ENCODE measurements at regions not wholly inside any gene's neighbourhood (a gene's known extent, or its start where the extent isn't known, plus 50 kb on each side); places are given as distances from the start of the nearest gene placed in this dataset.

DNA sequence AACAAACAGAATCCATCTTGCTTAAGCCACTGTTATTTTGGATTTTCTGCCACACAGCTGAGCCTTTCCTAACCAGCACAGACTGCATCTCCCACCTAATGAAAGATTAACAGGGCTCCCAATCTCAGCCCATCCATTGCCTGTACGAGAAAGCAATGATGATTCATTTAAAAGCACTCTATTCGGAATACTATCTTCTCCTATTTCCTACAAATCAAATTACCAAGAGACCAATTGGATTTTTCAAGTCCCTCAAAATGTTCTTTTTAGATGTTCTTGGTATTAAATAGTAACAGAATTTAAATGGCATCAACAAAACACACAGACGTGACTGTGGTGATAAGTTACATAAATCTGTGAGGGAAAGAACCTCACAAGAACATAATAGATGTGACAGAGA is 324.1 kb downstream of the AGTPBP1 start:
- H3K27me3 Mint-ChIP-seq, result no peaks in the 10 kb centered on the region
- no peaks in the 10 kb centered on the region for H3K36me3 Mint-ChIP-seq (ENCODE audit: low read depth)
- H3K27ac Mint-ChIP-seq, result no peak overlapping the region
- no peaks in the 10 kb centered on the region for H3K9me3 Mint-ChIP-seq
- intact Hi-C loops (cut with micrococcal nuclease), result no loop called here
- POLR2A ChIA-PET, result no interaction called here
- no peak for DNase-seq
- CTCF ChIA-PET, result no interaction called here
- H3K4me3 Mint-ChIP-seq, result no peak overlapping the region
- H3K4me1 Mint-ChIP-seq, result no peaks in the 10 kb centered on the region
- no peak for ATAC-seq (ENCODE audit: low read depth)
- TF ChIP-seq, protein P1, sequence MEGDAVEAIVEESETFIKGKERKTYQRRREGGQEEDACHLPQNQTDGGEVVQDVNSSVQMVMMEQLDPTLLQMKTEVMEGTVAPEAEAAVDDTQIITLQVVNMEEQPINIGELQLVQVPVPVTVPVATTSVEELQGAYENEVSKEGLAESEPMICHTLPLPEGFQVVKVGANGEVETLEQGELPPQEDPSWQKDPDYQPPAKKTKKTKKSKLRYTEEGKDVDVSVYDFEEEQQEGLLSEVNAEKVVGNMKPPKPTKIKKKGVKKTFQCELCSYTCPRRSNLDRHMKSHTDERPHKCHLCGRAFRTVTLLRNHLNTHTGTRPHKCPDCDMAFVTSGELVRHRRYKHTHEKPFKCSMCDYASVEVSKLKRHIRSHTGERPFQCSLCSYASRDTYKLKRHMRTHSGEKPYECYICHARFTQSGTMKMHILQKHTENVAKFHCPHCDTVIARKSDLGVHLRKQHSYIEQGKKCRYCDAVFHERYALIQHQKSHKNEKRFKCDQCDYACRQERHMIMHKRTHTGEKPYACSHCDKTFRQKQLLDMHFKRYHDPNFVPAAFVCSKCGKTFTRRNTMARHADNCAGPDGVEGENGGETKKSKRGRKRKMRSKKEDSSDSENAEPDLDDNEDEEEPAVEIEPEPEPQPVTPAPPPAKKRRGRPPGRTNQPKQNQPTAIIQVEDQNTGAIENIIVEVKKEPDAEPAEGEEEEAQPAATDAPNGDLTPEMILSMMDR (IDR thresholded peaks at IDR 0.05), result no peak

DNA sequence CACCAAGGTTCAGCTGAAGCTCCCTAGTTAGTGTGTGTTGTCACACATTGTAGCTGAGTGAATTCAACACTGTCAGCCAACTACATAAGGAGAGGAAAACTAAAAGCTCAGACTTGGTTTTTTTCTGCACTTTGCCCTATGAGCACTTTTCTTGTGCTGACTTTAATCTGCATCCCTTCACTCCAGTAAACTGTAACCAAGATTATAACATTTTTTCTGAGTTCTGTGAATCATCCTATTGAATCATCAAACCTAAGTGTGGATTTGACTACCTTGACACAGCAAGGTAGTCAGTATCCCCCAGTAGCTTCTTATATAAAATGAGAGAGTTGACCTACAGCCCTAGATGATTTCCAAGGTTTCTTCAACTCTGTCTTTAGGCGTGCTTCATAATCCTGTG is 325.0 kb downstream of the AGTPBP1 start:
- intact Hi-C loops (cut with micrococcal nuclease), result no loop called here
- CTCF ChIA-PET, result no interaction called here
- Mint-ChIP-seq H3K27ac (no peak overlapping the region), H3K4me1 (no peaks in the 10 kb centered on the region), H3K36me3 (ENCODE audit: low read depth) (no peaks in the 10 kb centered on the region), H3K9me3 (no peaks in the 10 kb centered on the region), H3K27me3 (no peaks in the 10 kb centered on the region), H3K4me3 (no peak overlapping the region)
- TF ChIP-seq, protein P1 (IDR thresholded peaks at IDR 0.05), result no peak
- no peak for ATAC-seq (ENCODE audit: low read depth)
- POLR2A ChIA-PET, result no interaction called here
- DNase-seq, result no peak

DNA sequence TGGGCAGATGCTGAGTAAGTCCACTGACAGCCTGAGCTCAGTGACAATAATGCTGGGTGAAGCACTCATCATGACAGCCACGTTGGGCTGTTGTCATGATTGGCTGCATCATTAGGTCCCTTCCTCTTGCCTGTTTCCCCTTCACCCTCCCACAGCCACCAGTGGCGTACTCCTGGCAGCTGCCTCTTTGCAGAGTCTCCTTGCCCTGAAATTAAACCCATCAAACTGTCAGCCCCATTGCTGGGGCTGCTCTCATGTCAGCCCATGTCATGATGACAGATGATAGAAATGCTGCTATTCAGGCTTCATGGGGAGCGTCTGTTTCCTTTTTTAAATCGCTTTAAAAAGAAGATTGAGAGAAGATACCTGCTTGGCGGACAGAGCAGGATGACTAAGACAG is 327.4 kb downstream of the AGTPBP1 start:
- TF ChIP-seq, protein P1 (IDR thresholded peaks at IDR 0.05), result no peak
- H3K27me3 Mint-ChIP-seq, result peaks cover 4% of the 10 kb centered on the region
- no peaks in the 10 kb centered on the region for H3K9me3 Mint-ChIP-seq
- intact Hi-C loops (cut with micrococcal nuclease), result no loop called here
- no peaks in the 10 kb centered on the region for H3K36me3 Mint-ChIP-seq (ENCODE audit: low read depth)
- no peak overlapping the region for H3K4me3 Mint-ChIP-seq
- no peak overlapping the region for H3K27ac Mint-ChIP-seq
- no peaks in the 10 kb centered on the region for H3K4me1 Mint-ChIP-seq
- DNase-seq (no peak), ATAC-seq (ENCODE audit: low read depth) (no peak)
- POLR2A ChIA-PET, result no interaction called here
- CTCF ChIA-PET, result no interaction called here

DNA sequence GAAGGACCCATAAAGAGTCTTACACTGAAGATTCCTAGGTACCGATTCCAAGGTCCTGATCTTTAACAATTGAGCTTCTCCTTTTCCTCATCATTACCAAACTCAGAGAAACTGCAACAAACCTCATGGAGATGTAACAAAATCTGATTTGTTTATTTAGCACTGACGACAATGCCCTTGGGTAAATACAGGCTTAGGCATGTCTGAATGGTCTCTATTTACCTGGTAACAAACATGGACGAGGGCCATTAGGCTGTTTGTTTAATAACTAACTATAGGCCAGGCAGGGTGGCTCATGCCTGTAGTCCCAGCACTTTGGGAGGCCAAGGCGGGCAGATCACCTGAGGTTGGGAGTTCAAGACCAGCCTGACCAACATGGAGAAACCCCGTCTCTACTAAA is 333.3 kb downstream of the AGTPBP1 start:
- Mint-ChIP-seq H3K4me1 (no peaks in the 10 kb centered on the region), H3K36me3 (ENCODE audit: low read depth) (no peaks in the 10 kb centered on the region), H3K27me3 (peaks cover 4% of the 10 kb centered on the region), H3K9me3 (no peaks in the 10 kb centered on the region), H3K4me3 (no peak overlapping the region), H3K27ac (no peak overlapping the region)
- no peak for ATAC-seq (ENCODE audit: low read depth)
- intact Hi-C loops (cut with micrococcal nuclease), result no loop called here
- ChIA-PET POLR2A (no interaction called here), CTCF (no interaction called here)
- DNase-seq, result no peak
- TF ChIP-seq, protein P1 (IDR thresholded peaks at IDR 0.05), result no peak

DNA sequence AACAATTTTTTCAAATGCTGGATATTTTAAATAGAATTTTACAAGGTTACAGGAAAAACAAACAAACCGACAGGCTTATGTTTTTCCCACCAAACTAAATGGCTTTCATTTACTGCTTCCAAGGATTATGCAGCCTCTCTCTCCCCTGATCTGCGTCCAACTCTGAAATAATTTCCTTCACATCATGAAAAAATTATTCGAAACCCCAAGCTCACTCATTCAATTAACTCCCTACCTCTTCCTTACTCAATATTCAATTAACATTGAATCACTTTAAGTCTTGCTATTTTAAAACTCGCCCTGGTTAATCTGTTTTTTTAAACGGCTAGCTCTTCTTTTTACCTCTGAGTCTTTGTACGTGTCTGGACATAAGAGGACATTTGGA is 336.2 kb downstream of the AGTPBP1 start:
- H3K4me1 Mint-ChIP-seq, result no peaks in the 10 kb centered on the region
- DNase-seq (no peak), ATAC-seq (ENCODE audit: low read depth) (no peak)
- H3K36me3 Mint-ChIP-seq (ENCODE audit: low read depth), result no peaks in the 10 kb centered on the region
- ChIA-PET CTCF (no interaction called here), POLR2A (no interaction called here)
- H3K27me3 Mint-ChIP-seq, result peaks cover 2% of the 10 kb centered on the region
- H3K9me3 Mint-ChIP-seq, result no peaks in the 10 kb centered on the region
- H3K27ac Mint-ChIP-seq, result no peak overlapping the region
- H3K4me3 Mint-ChIP-seq, result no peak overlapping the region
- TF ChIP-seq, protein P1 (IDR thresholded peaks at IDR 0.05), result no peak
- intact Hi-C loops (cut with micrococcal nuclease), result no loop called here
